HG02973 (cell line): ENCODE measurements at regions not wholly inside any gene's neighbourhood (a gene's known extent, or its start where the extent isn't known, plus 50 kb on each side); places are given as distances from the start of the nearest gene placed in this dataset.
"Not testable (repeated sequence)": the region's sequence is repeated elsewhere in the genome, so short reads cannot be mapped to it uniquely, and the experiment has no call there.

Source experiments
- ATAC-seq: cut with Tn5 transposase; IDR thresholded peaks from one replicate; pipeline ENCODE4 v1.9.1; 2021; ENCODE audit warnings: moderate library complexity; ENCODE audit not compliant: unreplicated experiment

DNA sequence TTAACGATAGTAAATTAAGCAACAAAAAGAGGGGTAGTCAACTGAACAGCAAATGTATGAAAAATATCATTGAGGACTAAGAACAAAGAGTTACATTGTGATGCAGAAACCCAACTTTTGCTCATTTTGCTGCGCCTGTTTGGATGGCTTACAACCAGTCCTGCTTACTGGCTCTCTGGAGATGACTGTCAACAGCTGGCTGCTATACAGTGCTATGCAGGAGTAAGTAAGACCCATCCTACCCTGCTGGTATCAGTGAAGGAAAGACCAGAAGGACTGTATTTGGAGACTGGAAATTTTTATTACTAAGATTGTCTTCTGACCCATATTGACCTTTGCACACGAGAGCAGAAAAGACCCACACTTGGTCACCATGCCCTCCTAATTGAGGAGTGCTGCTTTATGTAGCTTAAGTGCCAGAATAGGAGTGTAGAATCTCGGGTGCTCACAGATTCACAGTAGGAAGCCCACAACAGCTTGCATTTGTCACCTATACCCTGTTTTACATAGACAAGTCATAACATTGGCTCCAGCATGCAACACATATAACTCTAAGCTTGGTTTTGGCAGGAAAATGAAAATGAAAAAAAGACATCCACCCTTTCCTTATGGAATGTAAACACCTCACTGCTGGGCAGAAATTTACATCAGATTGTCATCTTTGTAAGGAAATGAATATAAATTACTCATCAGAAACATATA is 1915.0 kb upstream of the CELF4 start:
- ATAC-seq: no peak

DNA sequence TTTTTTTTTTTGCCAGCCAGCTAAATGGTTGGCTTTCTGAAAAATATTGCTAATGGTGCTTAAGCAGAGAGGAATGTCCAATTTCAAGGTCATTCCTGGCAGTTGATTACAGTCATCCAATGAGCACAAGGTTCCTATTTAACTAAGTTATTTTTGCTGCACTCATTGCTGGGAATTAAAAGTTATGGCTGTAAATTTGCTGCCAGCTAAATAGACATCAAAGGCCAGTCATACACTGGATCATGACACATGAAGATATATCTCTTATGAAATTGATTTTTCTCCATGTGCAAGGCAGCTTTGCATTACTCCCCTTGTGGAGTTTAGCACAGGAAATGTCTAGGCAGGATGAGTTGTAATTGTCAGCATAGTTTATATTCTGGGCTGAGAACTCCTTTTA is 1898.4 kb upstream of the CELF4 start:
- no peak for ATAC-seq

- ATAC-seq: no peak
These were observed 1896.8 kb upstream of the CELF4 start for GRCh38 chr18:39462436-39462835.

DNA sequence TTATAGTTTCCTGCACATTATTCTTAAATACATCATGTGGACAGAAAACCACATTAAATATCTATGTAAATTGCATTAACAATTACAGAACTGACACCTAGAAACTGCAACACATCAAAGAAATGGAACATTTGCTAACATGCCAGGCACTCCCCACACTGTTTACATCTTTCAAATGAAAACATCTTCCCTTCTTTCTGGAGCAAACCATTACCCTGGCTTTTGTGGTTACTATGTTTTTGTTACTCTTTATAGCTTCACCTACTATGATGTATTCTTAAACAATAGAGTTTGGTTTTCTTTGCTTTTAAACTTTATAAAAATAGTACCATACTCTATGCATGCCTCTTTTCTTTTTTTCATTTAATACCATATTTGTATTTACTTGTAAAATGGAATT is 1894.5 kb upstream of the CELF4 start:
- ATAC-seq: no peak

DNA sequence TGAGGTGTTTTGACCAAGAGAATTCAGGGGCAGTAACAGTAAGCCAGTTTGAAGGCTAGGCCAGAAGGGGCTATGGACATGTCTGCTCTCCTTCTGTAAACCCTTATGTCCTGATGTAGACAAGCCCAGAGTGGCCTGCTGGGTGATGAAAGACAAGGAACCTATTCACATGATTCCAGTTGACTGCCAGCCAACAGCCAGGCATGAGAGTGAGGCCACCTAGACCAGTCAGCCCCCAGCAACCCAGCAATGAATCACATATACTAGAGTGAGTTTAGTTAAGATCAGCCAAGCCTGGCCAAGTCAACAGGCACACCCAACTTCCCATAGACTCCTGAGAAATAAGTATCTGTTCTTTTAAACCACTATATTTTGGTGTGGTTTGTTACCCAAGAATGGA is 1889.7 kb upstream of the CELF4 start:
- ATAC-seq: no peak

DNA sequence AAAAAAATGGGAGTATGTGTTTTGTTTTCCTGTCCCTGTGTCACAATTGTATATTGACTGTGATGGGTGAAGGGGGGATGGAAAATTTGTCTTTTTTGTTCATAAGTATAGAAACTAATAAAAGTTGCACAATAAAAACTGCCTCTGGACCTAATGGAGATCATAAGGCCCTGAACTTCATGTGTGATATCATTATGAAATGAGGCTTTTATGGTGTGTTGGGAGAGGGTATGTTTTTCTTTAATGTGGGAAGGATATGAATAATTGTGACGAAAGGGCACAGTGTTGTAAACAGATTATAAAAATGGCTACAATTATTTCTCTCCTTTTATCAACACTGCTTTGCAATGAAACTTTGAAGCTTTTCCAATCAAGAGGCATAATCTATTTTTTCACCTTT is 1889.3 kb upstream of the CELF4 start:
- ATAC-seq: no peak

GRCh38 chr18:39453882-39454281 is 1888.3 kb upstream of the CELF4 start:
- no peak for ATAC-seq

GRCh38 chr18:39453356-39453755 is 1887.8 kb upstream of the CELF4 start:
- no peak for ATAC-seq

GRCh38 chr18:39450958-39451357 is 1885.4 kb upstream of the CELF4 start:
- ATAC-seq: no peak

- ATAC-seq: no peak
These were observed 1884.0 kb upstream of the CELF4 start for GRCh38 chr18:39449566-39449965.

- ATAC-seq: no peak
These were observed 1883.3 kb upstream of the CELF4 start for GRCh38 chr18:39448942-39449341.

DNA sequence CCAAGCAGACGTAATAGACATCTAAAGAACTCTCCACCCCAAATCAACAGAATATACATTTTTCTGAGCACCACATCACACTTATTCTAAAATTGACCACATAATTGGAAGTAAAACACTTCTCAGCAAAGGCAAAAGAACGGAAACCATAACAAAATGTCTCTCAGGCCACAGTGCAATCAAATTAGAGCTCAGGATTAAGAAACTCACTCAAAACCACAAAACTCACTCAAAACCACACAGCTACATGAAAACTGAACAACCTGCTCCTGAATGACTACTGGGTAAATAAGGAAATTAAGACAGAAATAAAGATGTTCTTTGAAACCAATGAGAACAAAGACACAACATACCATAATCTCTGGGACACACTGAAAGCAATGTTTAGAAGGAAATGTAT is 1879.4 kb upstream of the CELF4 start:
- ATAC-seq: not testable (repeated sequence)

- ATAC-seq: no peak
These were observed 1876.0 kb upstream of the CELF4 start for GRCh38 chr18:39441648-39442047.

DNA sequence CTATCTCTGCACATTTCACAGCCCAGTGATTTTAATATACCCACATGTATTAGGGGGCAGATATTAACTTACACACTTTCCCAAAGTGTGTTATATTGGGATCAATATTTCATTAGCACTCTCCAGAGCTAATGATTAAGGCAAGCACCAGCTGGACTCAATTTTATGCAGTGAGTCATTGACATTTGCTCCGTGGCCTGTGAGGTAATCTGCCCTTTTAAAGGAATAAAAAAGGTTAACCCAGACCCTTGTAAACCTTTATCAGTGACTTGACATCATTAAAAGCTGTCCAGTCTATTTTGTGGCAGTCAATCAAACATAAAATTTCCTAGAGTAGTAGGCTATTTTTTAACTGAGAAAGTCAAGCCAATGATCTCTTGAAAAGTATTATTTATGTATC is 1870.4 kb upstream of the CELF4 start:
- ATAC-seq: no peak

DNA sequence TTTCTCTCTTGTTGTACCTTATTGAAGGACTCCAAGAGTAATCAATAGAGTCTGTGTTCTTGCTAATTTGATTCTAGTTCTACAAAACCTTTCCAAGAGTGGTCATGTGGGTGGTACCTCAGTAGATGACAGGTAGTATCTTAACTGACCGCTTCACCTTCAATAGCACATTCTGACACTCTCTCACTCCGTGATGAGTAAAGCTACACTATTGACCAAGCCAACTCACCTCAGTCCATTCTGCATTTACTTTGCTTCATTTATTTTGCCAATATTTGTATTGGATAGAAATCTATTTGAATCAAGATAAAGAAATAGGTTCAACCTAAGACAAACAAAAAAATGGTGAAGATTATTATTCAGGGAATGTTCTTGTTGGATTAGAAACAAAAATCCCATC is 1869.6 kb upstream of the CELF4 start:
- no peak for ATAC-seq

GRCh38 chr18:39434223-39434920 is 1868.8 kb upstream of the CELF4 start:
- ATAC-seq: no peak

GRCh38 chr18:39425172-39425850 is 1859.7 kb upstream of the CELF4 start:
- ATAC-seq: no peak

GRCh38 chr18:39424261-39424660 is 1858.7 kb upstream of the CELF4 start:
- no peak for ATAC-seq

DNA sequence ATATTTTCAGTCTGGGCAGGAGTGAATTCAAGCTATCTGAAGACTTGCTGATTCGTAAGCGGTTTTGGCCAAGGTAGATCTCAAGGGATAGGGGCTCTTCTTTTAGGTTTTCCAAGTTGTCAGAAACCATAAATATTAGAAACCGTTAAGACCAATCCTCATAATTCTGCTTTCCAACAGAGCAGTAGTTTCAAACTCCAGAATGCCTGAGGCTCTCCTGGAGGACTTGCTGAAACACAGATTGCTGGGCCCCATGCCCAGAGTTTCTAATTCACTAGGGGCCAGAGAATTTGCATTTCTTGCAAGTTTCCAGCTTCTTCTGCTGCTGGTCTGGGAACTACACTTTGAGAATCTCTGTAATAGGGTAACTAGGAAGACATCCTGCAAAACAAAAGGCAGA is 1855.7 kb upstream of the CELF4 start:
- no peak for ATAC-seq

DNA sequence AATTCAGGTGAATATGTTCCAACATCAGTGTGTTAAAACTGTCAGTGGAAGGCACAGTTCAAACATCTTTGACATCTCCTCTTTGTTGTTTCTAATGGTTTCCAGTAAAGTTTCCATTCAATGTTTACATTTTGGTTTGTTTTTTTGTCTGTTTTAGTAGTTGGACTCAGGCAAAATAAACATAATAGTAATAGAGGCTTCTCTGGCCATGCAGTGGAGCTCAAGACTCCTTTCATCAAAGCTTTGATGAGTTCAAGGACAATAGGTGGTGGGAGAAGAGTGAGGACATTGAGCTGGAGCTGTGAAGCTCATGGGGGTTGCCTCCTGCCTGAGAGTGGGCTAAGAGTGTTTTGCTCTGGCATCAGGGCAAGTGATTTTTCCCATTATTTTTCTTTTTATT is 1853.7 kb upstream of the CELF4 start:
- ATAC-seq: no peak

- no peak for ATAC-seq
These were observed 1849.9 kb upstream of the CELF4 start for GRCh38 chr18:39415471-39415870.

- no peak for ATAC-seq
These were observed 1848.6 kb upstream of the CELF4 start for GRCh38 chr18:39414009-39414700.
